ENCODE measurements at regions not wholly inside any gene's neighbourhood (a gene's known extent, or its start where the extent isn't known, plus 50 kb on each side); places are given as distances from the start of the nearest gene placed in this dataset.
"Not testable (repeated sequence)": the region's sequence is repeated elsewhere in the genome, so short reads cannot be mapped to it uniquely, and the experiment has no call there.

- DNase-seq (ENCODE audit: low read depth, low spot score) = no peak
- POLR2A ChIA-PET = no interaction called here
- no peak for TF ChIP-seq CTCF (IDR thresholded peaks at IDR 0.05; ENCODE audit: insufficient read depth, low read length, missing control alignments)
- CTCF ChIA-PET = no interaction called here
- no peak overlapping the region for H3K4me3 ChIP-seq (ENCODE audit: low read depth, low read length)
Observed at GRCh38 chr12:96085475-96085874, 50.1 kb upstream of the LTA4H start.

GRCh38 chr12:96086190-96086589 lies 50.8 kb upstream of the LTA4H start:
- CTCF ChIA-PET; H3K4me3 ChIP-seq (ENCODE audit: low read depth, low read length); POLR2A ChIA-PET; DNase-seq (ENCODE audit: low read depth, low spot score): not testable (repeated sequence)

- no peak overlapping the region for H3K4me3 ChIP-seq (ENCODE audit: low read depth, low read length)
- TF ChIP-seq CTCF (IDR thresholded peaks at IDR 0.05; ENCODE audit: insufficient read depth, low read length, missing control alignments) = no peak
- ChIA-PET CTCF (no interaction called here), POLR2A (no interaction called here)
- no peak for DNase-seq (ENCODE audit: low read depth, low spot score)
Observed at GRCh38 chr12:96091833-96092232, 56.4 kb upstream of the LTA4H start.

- CTCF ChIA-PET = no interaction called here
- no peak overlapping the region for H3K4me3 ChIP-seq (ENCODE audit: low read depth, low read length)
- POLR2A ChIA-PET = no interaction called here
- no peak for TF ChIP-seq CTCF (IDR thresholded peaks at IDR 0.05; ENCODE audit: insufficient read depth, low read length, missing control alignments)
- no peak for DNase-seq (ENCODE audit: low read depth, low spot score)
Observed at GRCh38 chr12:96093543-96094196, 58.3 kb upstream of the LTA4H start.

- POLR2A ChIA-PET = interaction anchor here (0.6 kb wide), 1 partner anchor 18 kb away, joined by 3 read pairs; no protein-coding TSS in a partner anchor
- no peak overlapping the region for H3K4me3 ChIP-seq (ENCODE audit: low read depth, low read length)
- no peak for DNase-seq (ENCODE audit: low read depth, low spot score)
- CTCF ChIA-PET = interaction anchor here (0.8 to 1.4 kb wide), 3 partner anchors 118 to 121 kb away, joined by 3 to 4 read pairs (median 3); no protein-coding TSS in a partner anchor
- TF ChIP-seq CTCF (IDR thresholded peaks at IDR 0.05; ENCODE audit: insufficient read depth, low read length, missing control alignments) = no peak
Observed at GRCh38 chr12:96094201-96094600, 58.8 kb upstream of the LTA4H start.

GRCh38 chr12:96098631-96099030 lies 63.2 kb upstream of the LTA4H start:
- DNase-seq (ENCODE audit: low read depth, low spot score) = no peak
- ChIA-PET CTCF (no interaction called here), POLR2A (no interaction called here)
- TF ChIP-seq CTCF (IDR thresholded peaks at IDR 0.05; ENCODE audit: insufficient read depth, low read length, missing control alignments) = no peak
- H3K4me3 ChIP-seq (ENCODE audit: low read depth, low read length) = no peak overlapping the region

GRCh38 chr12:96099421-96099820 lies 64.0 kb upstream of the LTA4H start:
- no peak for TF ChIP-seq CTCF (IDR thresholded peaks at IDR 0.05; ENCODE audit: insufficient read depth, low read length, missing control alignments)
- CTCF ChIA-PET = no interaction called here
- no peak for DNase-seq (ENCODE audit: low read depth, low spot score)
- POLR2A ChIA-PET = no interaction called here
- no peak overlapping the region for H3K4me3 ChIP-seq (ENCODE audit: low read depth, low read length)

Data from AG04449 (cell line).